Neural progenitor cell (in vitro differentiated cells): ENCODE measurements at regions not wholly inside any gene's neighbourhood (a gene's known extent, or its start where the extent isn't known, plus 50 kb on each side); places are given as distances from the start of the nearest gene placed in this dataset.

ENCODE experiments used
- EZH2phosphoT487 ChIP-seq: fragments of 200-600 bp; sonication (generic); IDR thresholded peaks from 2 replicates; pipeline ENCODE4 v1.6.1; 2017; ENCODE audit warnings: antibody characterized with exemption
- TF ChIP-seq, protein P1 (sequence below): fragments of 200-600 bp; sonication (generic); IDR thresholded peaks from 2 replicates; pipeline ENCODE4 v1.5.1; 2017; ENCODE audit warnings: antibody characterized with exemption, mild to moderate bottlenecking

DNA sequence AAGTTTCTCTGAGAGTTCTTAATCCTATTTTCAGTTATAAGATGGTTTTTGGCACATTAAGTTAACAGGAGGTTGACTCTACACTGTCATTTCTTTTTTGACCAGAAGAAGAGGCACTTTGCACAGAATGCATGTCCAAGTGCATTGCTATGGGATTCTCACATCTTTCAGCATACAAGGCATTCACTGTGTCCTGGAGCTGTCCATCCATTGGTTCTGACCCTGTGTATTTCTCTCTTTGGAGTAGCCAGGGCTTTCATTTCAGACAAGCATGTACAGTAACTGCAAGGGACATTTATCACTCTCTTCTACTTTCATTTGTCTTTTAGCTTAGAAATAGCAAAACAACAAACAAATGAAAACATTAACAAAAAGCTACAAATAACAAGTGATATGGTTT is 275.1 kb upstream of the IMPG1 start:
- TF ChIP-seq, protein P1, sequence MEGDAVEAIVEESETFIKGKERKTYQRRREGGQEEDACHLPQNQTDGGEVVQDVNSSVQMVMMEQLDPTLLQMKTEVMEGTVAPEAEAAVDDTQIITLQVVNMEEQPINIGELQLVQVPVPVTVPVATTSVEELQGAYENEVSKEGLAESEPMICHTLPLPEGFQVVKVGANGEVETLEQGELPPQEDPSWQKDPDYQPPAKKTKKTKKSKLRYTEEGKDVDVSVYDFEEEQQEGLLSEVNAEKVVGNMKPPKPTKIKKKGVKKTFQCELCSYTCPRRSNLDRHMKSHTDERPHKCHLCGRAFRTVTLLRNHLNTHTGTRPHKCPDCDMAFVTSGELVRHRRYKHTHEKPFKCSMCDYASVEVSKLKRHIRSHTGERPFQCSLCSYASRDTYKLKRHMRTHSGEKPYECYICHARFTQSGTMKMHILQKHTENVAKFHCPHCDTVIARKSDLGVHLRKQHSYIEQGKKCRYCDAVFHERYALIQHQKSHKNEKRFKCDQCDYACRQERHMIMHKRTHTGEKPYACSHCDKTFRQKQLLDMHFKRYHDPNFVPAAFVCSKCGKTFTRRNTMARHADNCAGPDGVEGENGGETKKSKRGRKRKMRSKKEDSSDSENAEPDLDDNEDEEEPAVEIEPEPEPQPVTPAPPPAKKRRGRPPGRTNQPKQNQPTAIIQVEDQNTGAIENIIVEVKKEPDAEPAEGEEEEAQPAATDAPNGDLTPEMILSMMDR, result no peak
- no peak for TF ChIP-seq EZH2phosphoT487
